Astrocyte (in vitro differentiated cells and primary cell): ENCODE measurements at regions not wholly inside any gene's neighbourhood (a gene's known extent, or its start where the extent isn't known, plus 50 kb on each side); places are given as distances from the start of the nearest gene placed in this dataset.

Experiments used
- DNase-seq: peaks from one replicate; pipeline ENCODE4 v3.0.0-alpha.2; 2010; ENCODE audit warnings: low read depth
- FAIRE-seq: peaks from 2 replicates; lab custom pipeline; 2011; peaks lifted over from hg19 to GRCh38; lab: Jason Lieb, UNC
- H2AFZ ChIP-seq: 2 replicates; pipeline ENCODE4 v1.6.0; 2012; ENCODE audit warnings: low read depth, low read length, inconsistent platforms
- H3K27ac ChIP-seq: 2 replicates; pipeline ENCODE4 v1.5.1; 2011; ENCODE audit warnings: low read depth, low read length, inconsistent platforms
- H3K27me3 ChIP-seq: 2 replicates; pipeline ENCODE4 v1.6.0; 2011; ENCODE audit warnings: low read length, inconsistent platforms; ENCODE audit not compliant: insufficient read depth
- H3K36me3 ChIP-seq: 2 replicates; pipeline ENCODE4 v1.5.1; 2011; ENCODE audit warnings: low read length, inconsistent platforms; ENCODE audit not compliant: insufficient read depth
- H3K4me1 ChIP-seq: 2 replicates; pipeline ENCODE4 v1.5.1; 2011; ENCODE audit warnings: low read length, inconsistent platforms; ENCODE audit not compliant: insufficient read depth
- H3K4me2 ChIP-seq: 2 replicates; pipeline ENCODE4 v1.6.0; 2012; ENCODE audit warnings: low read length, inconsistent platforms
- H3K4me3 ChIP-seq: 2 replicates; pipeline ENCODE4 v1.5.1; 2011; ENCODE audit warnings: low read depth, mild to moderate bottlenecking, low read length, inconsistent platforms; ENCODE audit not compliant: insufficient read depth
- H3K79me2 ChIP-seq: 2 replicates; pipeline ENCODE4 v1.6.0; 2012; ENCODE audit warnings: mild to moderate bottlenecking, low read length, inconsistent platforms; ENCODE audit not compliant: insufficient read depth
- H3K9ac ChIP-seq: 2 replicates; pipeline ENCODE4 v1.6.0; 2012; ENCODE audit warnings: mild to moderate bottlenecking, low read length, inconsistent platforms
- H3K9me3 ChIP-seq: 2 replicates; pipeline ENCODE4 v1.5.1; 2012; ENCODE audit warnings: low read depth, mild to moderate bottlenecking, low read length, inconsistent platforms; ENCODE audit not compliant: insufficient read depth
- H4K20me1 ChIP-seq: 2 replicates; pipeline ENCODE4 v1.6.0; 2012; ENCODE audit warnings: low read length, inconsistent platforms; ENCODE audit not compliant: insufficient read depth
- H3K27ac Mint-ChIP-seq: one replicate; pipeline ENCODE4 v1.8.0; 2021; ENCODE audit warnings: mild to moderate bottlenecking, mixed read lengths; ENCODE audit not compliant: unreplicated experiment
- H3K27me3 Mint-ChIP-seq: one replicate; pipeline ENCODE4 v1.8.0; 2021; ENCODE audit warnings: low read depth, mixed read lengths; ENCODE audit not compliant: unreplicated experiment
- H3K36me3 Mint-ChIP-seq: one replicate; pipeline ENCODE4 v1.8.0; 2021; ENCODE audit warnings: low read depth, mixed read lengths; ENCODE audit not compliant: unreplicated experiment
- H3K4me1 Mint-ChIP-seq: one replicate; pipeline ENCODE4 v1.8.0; 2021; ENCODE audit warnings: low read depth, mixed read lengths; ENCODE audit not compliant: unreplicated experiment
- H3K4me3 Mint-ChIP-seq: one replicate; pipeline ENCODE4 v1.8.0; 2021; ENCODE audit warnings: mild to moderate bottlenecking, moderate library complexity, mixed read lengths; ENCODE audit not compliant: unreplicated experiment
- H3K9me3 Mint-ChIP-seq: one replicate; pipeline ENCODE4 v1.8.0; 2021; ENCODE audit warnings: mild to moderate bottlenecking, mixed read lengths; ENCODE audit not compliant: unreplicated experiment
- CTCF ChIP-seq: IDR thresholded peaks from 2 replicates; pipeline ENCODE4 v1.5.1; 2011; ENCODE audit warnings: low read depth, mild to moderate bottlenecking, inconsistent platforms, low read length, moderate library complexity; ENCODE audit not compliant: insufficient read depth
- EZH2 ChIP-seq: IDR thresholded peaks from 2 replicates; pipeline ENCODE4 v1.6.1; 2012; ENCODE audit warnings: mild to moderate bottlenecking, low read length, inconsistent platforms; ENCODE audit not compliant: insufficient read depth

GRCh38 chr1:218705391-218705790 lies 360.3 kb downstream of the TGFB2 start:
- H2AFZ ChIP-seq = no peak overlapping the region
- TF ChIP-seq EZH2 (no peak), CTCF (no peak)
- no peaks in the 10 kb centered on the region for H3K9me3 ChIP-seq
- H3K4me1 ChIP-seq = peaks cover 19% of the 10 kb centered on the region
- H3K9ac ChIP-seq = peak overlapping the region; percentile 41
- Mint-ChIP-seq H3K4me3 (no peak overlapping the region), H3K4me1 (peaks cover 38% of the 10 kb centered on the region), H3K27ac (peak overlapping the region; percentile 94), H3K27me3 (no peaks in the 10 kb centered on the region), H3K36me3 (no peaks in the 10 kb centered on the region), H3K9me3 (no peaks in the 10 kb centered on the region)
- H3K27ac ChIP-seq = peak overlapping the region; percentile 82
- H4K20me1 ChIP-seq = no peaks in the 10 kb centered on the region
- H3K4me2 ChIP-seq = peak overlapping the region; percentile 57
- H3K79me2 ChIP-seq = no peaks in the 10 kb centered on the region
- peak; percentile 52 for DNase-seq
- H3K4me3 ChIP-seq = no peak overlapping the region
- FAIRE-seq = peak; percentile 9
- no peaks in the 10 kb centered on the region for H3K27me3 ChIP-seq
- H3K36me3 ChIP-seq = no peaks in the 10 kb centered on the region

GRCh38 chr1:218705911-218706893 lies 361.1 kb downstream of the TGFB2 start:
- FAIRE-seq = peak; percentile 100
- Histone ChIP-seq H4K20me1 (no peaks in the 10 kb centered on the region), H3K27me3 (no peaks in the 10 kb centered on the region), H3K4me1 (peaks cover 23% of the 10 kb centered on the region), H3K9me3 (no peaks in the 10 kb centered on the region), H3K27ac (peak overlapping the region; percentile 82), H3K4me2 (peak overlapping the region; percentile 57), H3K79me2 (no peaks in the 10 kb centered on the region), H3K4me3 (no peak overlapping the region), H3K36me3 (no peaks in the 10 kb centered on the region), H2AFZ (no peak overlapping the region), H3K9ac (peak overlapping the region; percentile 61)
- peak; percentile 100 for DNase-seq
- Mint-ChIP-seq H3K9me3 (no peaks in the 10 kb centered on the region), H3K27ac (peak overlapping the region; percentile 94), H3K4me1 (peaks cover 40% of the 10 kb centered on the region), H3K4me3 (no peak overlapping the region), H3K36me3 (no peaks in the 10 kb centered on the region), H3K27me3 (no peaks in the 10 kb centered on the region)
- no peak for TF ChIP-seq EZH2
- no peak for TF ChIP-seq CTCF
